ENCODE measurements at regions not wholly inside any gene's neighbourhood (a gene's known extent, or its start where the extent isn't known, plus 50 kb on each side); places are given as distances from the start of the nearest gene placed in this dataset.

DNA sequence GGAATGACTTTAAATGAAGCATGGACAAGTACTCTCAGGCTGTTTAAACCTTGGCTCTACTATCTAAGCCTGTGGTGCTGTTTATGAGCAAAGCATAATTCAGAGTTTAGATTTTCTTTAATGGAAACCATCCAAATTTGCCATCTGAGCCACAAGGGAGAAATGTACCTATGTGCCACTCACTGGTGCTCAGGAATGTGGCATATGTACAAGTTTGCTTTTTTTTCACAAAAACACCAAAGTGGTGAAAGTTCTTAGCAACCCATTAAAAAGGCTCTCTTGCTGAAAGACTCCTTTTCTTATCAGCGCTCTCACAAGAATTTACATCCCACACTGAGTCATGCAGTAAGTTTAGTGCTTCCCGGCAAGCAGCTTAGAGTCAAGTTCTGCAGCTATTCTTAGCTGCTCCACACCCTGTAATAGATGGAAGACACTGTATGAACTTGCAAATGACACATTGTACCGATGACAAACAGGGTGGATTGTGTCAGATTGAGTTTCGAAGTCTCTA lies 57.3 kb upstream of the MLIP start:
- no peaks in the 10 kb centered on the region for H3K9me3 Mint-ChIP-seq (ENCODE audit: low read depth)

DNA sequence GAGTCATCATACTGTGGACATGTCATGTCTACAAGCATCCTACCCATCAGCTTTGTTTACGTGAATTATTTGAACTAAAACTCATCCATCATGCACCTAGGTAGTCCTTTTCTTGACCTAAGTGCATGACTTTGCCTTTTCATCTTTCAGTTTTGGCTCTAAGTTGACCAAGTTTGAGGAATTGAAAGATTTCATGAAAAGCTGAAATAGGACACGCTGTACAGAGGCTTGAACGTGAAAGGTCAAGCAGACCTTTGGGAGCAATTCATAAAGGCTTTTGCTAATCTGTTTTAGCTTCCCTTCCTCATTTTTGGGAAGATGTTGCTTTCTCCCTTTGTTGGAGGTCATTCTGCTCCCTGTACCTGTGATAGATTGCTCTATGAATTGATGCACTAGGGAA lies 55.1 kb upstream of the MLIP start:
- H3K36me3 Mint-ChIP-seq: no peaks in the 10 kb centered on the region
- CTCF ChIA-PET: no interaction called here
- H3K4me1 Mint-ChIP-seq: no peaks in the 10 kb centered on the region
- ATAC-seq: no peak
- DNase-seq: no peak
- no peak overlapping the region for H3K4me3 Mint-ChIP-seq
- H3K9me3 Mint-ChIP-seq (ENCODE audit: low read depth): no peaks in the 10 kb centered on the region
- H3K27ac Mint-ChIP-seq: no peak overlapping the region
- no peaks in the 10 kb centered on the region for H3K27me3 Mint-ChIP-seq

More for the DNA sequence above, 57.3 kb upstream of the MLIP start:
- no peaks in the 10 kb centered on the region for H3K36me3 Mint-ChIP-seq
- CTCF ChIA-PET: no interaction called here
- no peaks in the 10 kb centered on the region for H3K4me1 Mint-ChIP-seq
- DNase-seq (no peak), ATAC-seq (no peak)
- H3K27me3 Mint-ChIP-seq: no peaks in the 10 kb centered on the region
- no peak overlapping the region for H3K27ac Mint-ChIP-seq
- H3K4me3 Mint-ChIP-seq: no peak overlapping the region

DNA sequence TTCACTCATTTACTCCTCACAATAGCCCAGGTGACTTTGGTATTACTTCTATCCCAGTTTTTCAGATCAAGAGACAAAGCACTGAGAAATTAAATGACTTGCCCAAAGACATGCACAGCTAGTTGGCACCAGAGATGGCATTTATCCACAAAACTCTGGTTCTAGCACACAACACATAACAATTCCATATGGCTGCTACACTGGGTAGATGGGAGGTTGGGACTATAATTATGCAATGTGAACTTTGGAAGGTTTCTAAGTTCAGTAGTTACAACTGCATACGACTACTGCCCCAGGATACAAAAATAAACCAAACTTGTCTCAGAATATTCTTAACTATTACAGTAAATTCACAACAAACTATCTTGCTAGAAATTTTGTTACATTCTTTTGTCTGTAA lies 54.2 kb upstream of the MLIP start:
- Mint-ChIP-seq H3K27ac (no peak overlapping the region), H3K4me3 (no peak overlapping the region), H3K36me3 (no peaks in the 10 kb centered on the region), H3K27me3 (no peaks in the 10 kb centered on the region), H3K9me3 (ENCODE audit: low read depth) (no peaks in the 10 kb centered on the region), H3K4me1 (no peaks in the 10 kb centered on the region)
- CTCF ChIA-PET: no interaction called here
- ATAC-seq: no peak
- DNase-seq: no peak

DNA sequence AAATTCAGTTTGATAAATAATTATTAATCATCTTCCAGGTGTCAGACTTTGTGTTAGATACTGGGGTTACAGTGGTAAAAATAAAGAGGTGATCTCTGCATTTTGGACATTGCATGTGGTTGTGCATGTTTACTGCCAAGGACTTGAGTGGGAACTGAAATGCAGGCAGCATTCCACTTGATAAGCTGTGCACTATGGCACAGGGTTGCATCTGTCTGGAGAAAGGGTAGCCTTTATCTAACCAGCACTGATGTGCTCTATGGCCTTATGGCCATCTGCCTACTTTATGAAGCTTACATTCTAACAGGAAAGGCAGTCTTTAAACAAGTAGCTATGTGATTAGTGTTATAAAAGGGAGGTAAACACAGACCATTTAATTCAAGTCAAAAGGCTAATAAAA lies 53.0 kb upstream of the MLIP start:
- H3K9me3 Mint-ChIP-seq (ENCODE audit: low read depth): no peaks in the 10 kb centered on the region
- no peaks in the 10 kb centered on the region for H3K27me3 Mint-ChIP-seq
- CTCF ChIA-PET: no interaction called here
- H3K36me3 Mint-ChIP-seq: no peaks in the 10 kb centered on the region
- DNase-seq (no peak), ATAC-seq (no peak)
- H3K4me1 Mint-ChIP-seq: no peaks in the 10 kb centered on the region
- H3K4me3 Mint-ChIP-seq: no peak overlapping the region
- no peak overlapping the region for H3K27ac Mint-ChIP-seq

DNA sequence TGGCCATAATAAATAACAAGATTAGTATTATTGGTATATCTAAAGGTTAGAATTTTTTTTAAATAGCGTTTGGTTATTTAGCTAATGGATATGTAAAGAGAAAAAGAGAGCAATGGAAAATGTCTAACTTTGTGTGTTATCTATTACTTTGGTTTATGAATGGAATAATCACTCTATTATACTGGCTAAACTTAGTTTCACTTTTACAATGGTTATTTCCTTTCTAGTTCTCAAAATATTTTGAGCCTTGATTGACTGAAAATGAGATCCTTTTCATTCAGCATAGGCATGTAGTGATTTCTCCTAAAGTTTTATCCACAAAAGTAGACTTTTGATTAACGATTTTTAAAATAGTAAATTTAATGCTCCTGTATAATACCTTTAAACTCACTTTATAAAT lies 51.6 kb upstream of the MLIP start:
- no peak overlapping the region for H3K4me3 Mint-ChIP-seq
- no peaks in the 10 kb centered on the region for H3K4me1 Mint-ChIP-seq
- CTCF ChIA-PET: no interaction called here
- DNase-seq (no peak), ATAC-seq (no peak)
- no peaks in the 10 kb centered on the region for H3K27me3 Mint-ChIP-seq
- H3K9me3 Mint-ChIP-seq (ENCODE audit: low read depth): no peaks in the 10 kb centered on the region
- no peak overlapping the region for H3K27ac Mint-ChIP-seq
- H3K36me3 Mint-ChIP-seq: no peaks in the 10 kb centered on the region

DNA sequence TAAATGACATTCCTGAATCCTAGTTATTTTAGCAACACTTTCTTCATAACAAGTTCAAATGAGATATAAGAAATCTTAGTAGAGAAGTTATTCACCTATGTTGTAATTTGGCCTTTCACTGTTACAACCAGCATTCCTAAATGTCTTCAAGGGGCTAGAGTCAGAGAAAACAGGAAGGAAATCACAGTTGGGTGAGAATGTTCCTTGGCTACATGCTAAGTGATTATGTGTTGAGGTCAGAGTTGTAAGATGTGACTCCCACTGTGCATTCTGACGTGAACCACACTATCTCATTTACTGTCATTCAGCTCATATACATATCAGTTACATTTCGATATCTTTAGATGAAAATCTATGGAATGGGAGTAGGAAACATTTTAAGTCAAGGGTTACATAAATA lies 51.0 kb upstream of the MLIP start:
- no peak for DNase-seq
- H3K36me3 Mint-ChIP-seq: no peaks in the 10 kb centered on the region
- H3K27ac Mint-ChIP-seq: no peak overlapping the region
- H3K4me3 Mint-ChIP-seq: no peak overlapping the region
- CTCF ChIA-PET: no interaction called here
- no peaks in the 10 kb centered on the region for H3K27me3 Mint-ChIP-seq
- H3K4me1 Mint-ChIP-seq: no peaks in the 10 kb centered on the region
- ATAC-seq: no peak
- H3K9me3 Mint-ChIP-seq (ENCODE audit: low read depth): no peaks in the 10 kb centered on the region

All from activated CD8-positive, alpha-beta memory T cell treated with anti-CD3 and anti-CD28 coated beads, Interleukin-2, amount 10 ng/mL, durations not matched to agents 7 days and 5 days (primary cell).